GM12891 (cell line): ENCODE measurements at regions not wholly inside any gene's neighbourhood (a gene's known extent, or its start where the extent isn't known, plus 50 kb on each side); places are given as distances from the start of the nearest gene placed in this dataset.

ENCODE experiments used
- POLR2A ChIP-seq: IDR thresholded peaks from 2 replicates; pipeline ENCODE4 v1.6.1; 2011; ENCODE audit warnings: low read depth, low read length, control low read depth
- POLR2AphosphoS5 ChIP-seq: IDR thresholded peaks from 2 replicates; pipeline ENCODE4 v1.6.1; 2011; ENCODE audit warnings: low read depth, low read length, control low read depth
- SPI1 ChIP-seq: IDR thresholded peaks from 2 replicates; pipeline ENCODE4 v1.6.1; 2011; ENCODE audit warnings: low read depth, low read length, control low read depth

DNA sequence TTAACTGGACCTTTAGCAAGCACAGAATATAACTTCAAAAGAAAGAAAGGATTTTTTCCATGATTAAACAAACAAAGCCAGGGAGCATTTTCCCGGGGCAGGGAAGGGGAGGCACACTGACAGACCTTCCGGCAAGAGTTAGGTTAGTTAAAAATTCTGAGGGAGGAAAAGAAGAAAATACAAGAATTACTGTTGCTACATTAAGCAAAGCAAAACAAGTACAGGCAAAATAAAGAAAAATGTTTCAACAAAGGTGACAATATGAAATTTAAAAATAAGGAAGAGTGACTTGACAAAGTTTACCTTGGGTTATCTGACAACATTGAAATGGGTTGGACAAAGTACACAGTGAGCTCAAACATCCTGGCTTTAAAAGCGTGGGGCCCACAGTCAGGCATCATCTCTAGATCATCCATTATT lies 51.5 kb downstream of the KLF12 start:
- TF ChIP-seq POLR2A = no peak
- no peak for TF ChIP-seq POLR2AphosphoS5
- no peak for TF ChIP-seq SPI1
